ACC112 (cell line): ENCODE measurements at regions not wholly inside any gene's neighbourhood (a gene's known extent, or its start where the extent isn't known, plus 50 kb on each side); places are given as distances from the start of the nearest gene placed in this dataset.

Experiments
- H2AFZ ChIP-seq: fragments of 200-600 bp; sonication (generic); one replicate; pipeline ENCODE4 v1.6.0; 2017; ENCODE audit warnings: antibody characterized with exemption, low read length; ENCODE audit not compliant: unreplicated experiment
- H3K27ac ChIP-seq: fragments of 200-600 bp; sonication (generic); 2 replicates; pipeline ENCODE4 v1.5.1; 2014; ENCODE audit warnings: low read depth, mild to moderate bottlenecking, antibody characterized with exemption, low read length, moderate library complexity
- H3K27me3 ChIP-seq: fragments of 200-600 bp; sonication (generic); 2 replicates; pipeline ENCODE4 v1.6.1; 2014; ENCODE audit warnings: mild to moderate bottlenecking, antibody characterized with exemption, low read length, moderate library complexity, mixed read lengths; ENCODE audit not compliant: insufficient read depth
- H3K36me3 ChIP-seq: fragments of 200-600 bp; sonication (generic); 2 replicates; pipeline ENCODE4 v1.6.1; 2016; ENCODE audit warnings: mild to moderate bottlenecking, antibody characterized with exemption, low read length, moderate library complexity, mixed read lengths; ENCODE audit not compliant: insufficient read depth
- H3K4me1 ChIP-seq: fragments of 200-600 bp; sonication (generic); one replicate; pipeline ENCODE4 v1.6.1; 2016; ENCODE audit warnings: low read length, mixed read lengths; ENCODE audit not compliant: insufficient read depth, unreplicated experiment, control insufficient read depth
- H3K4me3 ChIP-seq: fragments of 200-600 bp; sonication (generic); 2 replicates; pipeline ENCODE4 v1.5.1; 2014; ENCODE audit warnings: mild to moderate bottlenecking, low read depth, low read length
- H3K79me2 ChIP-seq: fragments of 200-600 bp; sonication (generic); one replicate; pipeline ENCODE4 v1.6.0; 2016; ENCODE audit warnings: low read length; ENCODE audit not compliant: control insufficient read depth, unreplicated experiment, insufficient read depth

DNA sequence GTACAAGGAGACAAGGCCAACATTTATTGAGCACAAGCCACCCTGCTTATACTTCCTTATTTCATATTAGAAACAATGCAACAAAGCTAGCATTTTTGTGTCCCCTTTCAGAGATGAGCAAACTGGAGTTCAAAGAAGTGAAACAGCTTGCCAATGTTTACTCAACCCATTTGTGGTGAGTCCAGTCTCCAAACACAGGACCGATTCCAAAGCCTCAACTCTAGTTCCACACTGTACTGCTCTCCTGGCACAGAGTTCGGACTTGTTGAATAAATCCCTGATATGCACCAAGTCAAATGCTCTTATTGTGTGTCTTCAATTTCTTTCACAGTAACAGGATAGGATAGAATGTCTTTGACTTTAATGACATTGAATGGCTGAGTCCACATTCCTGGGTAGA is 604.8 kb upstream of the BRINP1 start:
- Histone ChIP-seq H3K27ac (no peak overlapping the region), H2AFZ (no peak overlapping the region), H3K4me1 (no peaks in the 10 kb centered on the region), H3K79me2 (no peaks in the 10 kb centered on the region), H3K36me3 (no peaks in the 10 kb centered on the region), H3K27me3 (0 out of 2 replicates have a peak, but pooled peaks cover 8% of the 10 kb centered on the region), H3K4me3 (no peak overlapping the region)

- Histone ChIP-seq H3K36me3 (no peaks in the 10 kb centered on the region), H3K27ac (no peak overlapping the region), H3K79me2 (no peaks in the 10 kb centered on the region), H2AFZ (no peak overlapping the region), H3K4me1 (peaks cover 2% of the 10 kb centered on the region), H3K4me3 (no peak overlapping the region), H3K27me3 (peaks cover 4% of the 10 kb centered on the region; the same call in 1 of the 2 replicates)
Observed at GRCh38 chr9:119968836-119969707, 599.8 kb upstream of the BRINP1 start.

DNA sequence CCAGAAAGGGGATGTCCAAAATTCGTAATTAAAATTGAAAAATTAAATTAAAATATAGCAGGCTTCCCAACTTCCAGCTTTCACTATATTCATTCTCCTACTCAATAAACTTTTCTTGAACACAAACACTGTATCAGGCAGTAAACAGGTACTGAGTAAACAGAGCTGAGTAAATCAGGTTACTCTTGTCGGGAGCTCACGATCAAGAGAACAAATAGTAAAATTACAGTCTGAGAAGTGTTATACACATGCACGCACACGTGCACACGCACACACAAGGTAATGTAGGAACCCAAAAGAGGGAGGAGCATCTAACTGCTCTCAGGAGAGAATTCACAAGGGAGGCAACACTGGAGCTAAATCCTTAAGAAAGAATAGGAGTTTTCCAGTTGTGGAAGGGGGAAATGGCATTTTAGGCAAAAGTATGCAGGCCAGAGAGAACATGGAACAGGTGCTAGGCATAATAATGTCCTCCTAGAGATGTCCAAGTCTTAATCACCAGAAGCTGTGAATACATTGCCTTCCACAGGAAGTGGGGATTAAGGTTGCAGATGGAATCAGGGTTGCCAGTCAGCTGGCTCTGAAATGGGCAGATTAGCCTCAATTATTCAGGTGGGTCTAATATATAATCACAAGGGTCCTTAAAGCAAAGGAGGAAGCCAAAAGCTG is 598.8 kb upstream of the BRINP1 start:
- Histone ChIP-seq H3K27me3 (peaks cover 4% of the 10 kb centered on the region; the same call in 1 of the 2 replicates), H3K36me3 (no peaks in the 10 kb centered on the region), H3K27ac (no peak overlapping the region), H3K4me3 (no peak overlapping the region), H3K4me1 (peaks cover 5% of the 10 kb centered on the region), H2AFZ (no peak overlapping the region), H3K79me2 (no peaks in the 10 kb centered on the region)

DNA sequence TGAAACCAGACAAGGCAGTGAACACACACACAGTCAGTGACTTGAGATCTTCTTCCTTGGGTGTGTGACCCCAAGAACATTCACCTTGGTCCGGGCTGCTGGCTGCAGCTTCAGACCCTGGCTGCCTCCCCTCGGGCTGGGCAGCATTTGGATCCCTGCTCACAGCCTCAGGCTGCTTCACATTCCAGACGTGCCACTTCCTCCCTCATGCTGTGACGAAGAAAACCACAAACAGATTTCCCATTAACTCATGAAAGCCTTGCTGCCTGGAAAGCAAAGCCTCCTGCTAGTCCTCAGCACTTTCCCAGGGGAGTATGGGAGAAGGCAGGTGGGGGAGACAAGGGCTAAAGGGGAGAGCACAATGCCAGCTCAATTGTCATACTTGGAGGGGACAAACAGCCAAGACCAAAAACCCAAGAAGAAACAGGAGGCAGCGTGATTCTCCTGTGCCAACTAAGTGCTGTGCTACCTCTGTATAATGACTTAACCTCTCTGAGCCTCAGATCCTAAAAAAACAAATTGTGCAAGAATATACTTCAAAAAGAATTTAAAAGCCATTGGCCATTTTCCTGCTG is 594.6 kb upstream of the BRINP1 start:
- Histone ChIP-seq H3K27ac (peak overlapping the region; percentile 31; the same call in 1 of the 2 replicates), H3K4me1 (peaks cover 5% of the 10 kb centered on the region), H3K27me3 (peaks cover 4% of the 10 kb centered on the region; the same call in 1 of the 2 replicates), H3K36me3 (no peaks in the 10 kb centered on the region), H3K4me3 (peak overlapping the region; percentile 36; the same call in 1 of the 2 replicates), H2AFZ (peak overlapping the region; percentile 83), H3K79me2 (no peaks in the 10 kb centered on the region)

GRCh38 chr9:119963258-119963797 is 594.1 kb upstream of the BRINP1 start:
- Histone ChIP-seq H3K79me2 (no peaks in the 10 kb centered on the region), H3K4me3 (peak overlapping the region; percentile 36; the same call in 1 of the 2 replicates), H3K4me1 (peaks cover 5% of the 10 kb centered on the region), H3K36me3 (no peaks in the 10 kb centered on the region), H3K27ac (peak overlapping the region; percentile 31; the same call in 1 of the 2 replicates), H2AFZ (peak overlapping the region; percentile 83), H3K27me3 (peaks cover 4% of the 10 kb centered on the region; the same call in 1 of the 2 replicates)

DNA sequence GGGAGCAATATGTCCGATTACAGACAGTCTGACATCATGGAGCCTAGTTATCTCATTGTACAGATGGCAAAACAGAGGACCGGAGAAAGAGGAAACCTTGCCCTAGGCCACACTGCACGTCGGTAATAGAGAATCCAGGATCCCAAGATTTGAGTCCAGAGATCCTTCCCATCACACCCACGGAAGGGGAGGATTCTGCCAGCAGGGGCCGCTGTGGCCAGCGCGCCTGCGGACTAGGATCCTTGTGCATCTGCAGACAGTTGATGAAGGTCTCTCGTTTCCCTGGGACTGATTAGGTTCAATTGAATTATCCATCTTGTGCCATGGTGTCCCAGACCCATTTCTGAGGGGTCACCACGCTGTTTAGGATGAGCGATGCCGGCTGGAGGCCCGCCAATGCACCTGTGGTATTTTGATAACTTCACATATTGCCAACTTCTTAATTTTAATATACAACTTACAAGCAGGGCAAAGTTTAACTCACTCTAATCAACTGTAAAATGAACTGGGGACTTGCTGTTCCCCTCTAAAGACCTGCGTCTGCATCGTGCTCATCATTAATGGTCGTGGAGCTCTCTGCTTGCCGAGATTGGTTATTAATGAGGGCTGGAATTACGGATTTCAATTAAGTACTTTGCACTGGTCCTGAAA is 592.7 kb upstream of the BRINP1 start:
- H3K79me2 ChIP-seq: no peaks in the 10 kb centered on the region
- H3K27ac ChIP-seq: no peak overlapping the region
- peaks cover 5% of the 10 kb centered on the region for H3K4me1 ChIP-seq
- peaks cover 4% of the 10 kb centered on the region; the same call in 1 of the 2 replicates for H3K27me3 ChIP-seq
- no peak overlapping the region for H2AFZ ChIP-seq
- no peak overlapping the region for H3K4me3 ChIP-seq
- no peaks in the 10 kb centered on the region for H3K36me3 ChIP-seq

DNA sequence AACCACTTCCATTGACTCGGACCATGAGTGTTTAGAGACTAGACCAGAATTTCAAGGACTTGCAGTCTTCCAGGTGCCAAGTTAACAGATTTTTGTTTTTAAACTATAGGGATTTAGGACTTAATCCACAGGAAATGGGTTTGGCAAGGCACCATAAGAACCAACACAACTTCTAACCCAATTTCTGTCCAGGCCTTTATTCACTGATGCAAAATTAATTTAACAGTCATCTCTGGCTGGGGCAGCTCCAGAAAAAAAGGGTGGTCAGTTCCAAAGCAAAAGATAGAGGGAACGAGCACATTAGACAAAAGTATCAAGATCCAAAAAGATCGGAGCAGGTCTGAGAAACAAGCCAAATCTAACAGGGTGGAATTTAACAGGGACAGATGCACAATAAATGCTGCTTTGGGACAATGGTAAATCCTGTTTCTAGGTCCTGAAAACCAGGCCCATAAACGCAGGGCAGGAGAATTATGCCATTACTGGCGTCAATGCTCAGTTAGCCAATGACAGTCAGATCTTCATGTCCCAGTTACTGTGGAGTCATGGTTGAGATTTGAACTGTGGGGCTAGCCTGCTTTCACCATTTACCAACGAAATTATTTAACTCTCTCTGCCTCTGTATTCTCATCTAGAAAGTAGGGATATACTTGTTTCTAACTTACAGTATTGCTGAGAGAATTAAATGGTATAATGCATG is 590.8 kb upstream of the BRINP1 start:
- no peaks in the 10 kb centered on the region for H3K36me3 ChIP-seq
- H3K4me1 ChIP-seq: peaks cover 13% of the 10 kb centered on the region
- no peaks in the 10 kb centered on the region for H3K27me3 ChIP-seq
- H3K4me3 ChIP-seq: no peak overlapping the region
- no peak overlapping the region for H2AFZ ChIP-seq
- no peak overlapping the region for H3K27ac ChIP-seq
- H3K79me2 ChIP-seq: no peaks in the 10 kb centered on the region

- H2AFZ ChIP-seq: no peak overlapping the region
- H3K36me3 ChIP-seq: no peaks in the 10 kb centered on the region
- no peak overlapping the region for H3K4me3 ChIP-seq
- H3K79me2 ChIP-seq: no peaks in the 10 kb centered on the region
- peaks cover 13% of the 10 kb centered on the region for H3K4me1 ChIP-seq
- H3K27me3 ChIP-seq: no peaks in the 10 kb centered on the region
- H3K27ac ChIP-seq: no peak overlapping the region
Observed at GRCh38 chr9:119956111-119956510, 586.9 kb upstream of the BRINP1 start.

- Histone ChIP-seq H3K4me3 (no peak overlapping the region), H3K36me3 (no peaks in the 10 kb centered on the region), H2AFZ (no peak overlapping the region), H3K27me3 (no peaks in the 10 kb centered on the region), H3K79me2 (no peaks in the 10 kb centered on the region), H3K4me1 (peaks cover 21% of the 10 kb centered on the region), H3K27ac (no peak overlapping the region)
Observed at GRCh38 chr9:119955276-119955675, 586.0 kb upstream of the BRINP1 start.
